ENCODE measurements at regions not wholly inside any gene's neighbourhood (a gene's known extent, or its start where the extent isn't known, plus 50 kb on each side); places are given as distances from the start of the nearest gene placed in this dataset.

DNA sequence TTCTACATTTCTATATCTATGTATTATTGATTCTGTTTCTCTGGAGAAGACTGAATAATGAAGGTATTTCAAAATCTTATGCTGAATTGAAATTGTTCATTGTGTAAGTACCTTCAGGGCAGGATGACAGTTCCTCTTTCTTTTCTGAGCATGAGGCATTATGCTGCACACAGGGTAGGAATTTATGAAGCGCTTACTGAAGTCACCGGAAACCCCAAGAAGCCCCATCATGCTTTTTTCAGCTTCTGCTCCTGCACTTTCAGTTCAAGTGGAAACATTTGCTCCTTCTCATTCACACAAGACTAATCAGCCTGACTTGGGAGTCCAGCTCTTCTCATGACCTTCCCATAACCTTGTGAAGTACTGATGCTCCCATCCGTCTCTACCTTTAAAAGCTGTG, 314.7 kb upstream of the SORL1-AS1 start:
- TF ChIP-seq, protein P1, sequence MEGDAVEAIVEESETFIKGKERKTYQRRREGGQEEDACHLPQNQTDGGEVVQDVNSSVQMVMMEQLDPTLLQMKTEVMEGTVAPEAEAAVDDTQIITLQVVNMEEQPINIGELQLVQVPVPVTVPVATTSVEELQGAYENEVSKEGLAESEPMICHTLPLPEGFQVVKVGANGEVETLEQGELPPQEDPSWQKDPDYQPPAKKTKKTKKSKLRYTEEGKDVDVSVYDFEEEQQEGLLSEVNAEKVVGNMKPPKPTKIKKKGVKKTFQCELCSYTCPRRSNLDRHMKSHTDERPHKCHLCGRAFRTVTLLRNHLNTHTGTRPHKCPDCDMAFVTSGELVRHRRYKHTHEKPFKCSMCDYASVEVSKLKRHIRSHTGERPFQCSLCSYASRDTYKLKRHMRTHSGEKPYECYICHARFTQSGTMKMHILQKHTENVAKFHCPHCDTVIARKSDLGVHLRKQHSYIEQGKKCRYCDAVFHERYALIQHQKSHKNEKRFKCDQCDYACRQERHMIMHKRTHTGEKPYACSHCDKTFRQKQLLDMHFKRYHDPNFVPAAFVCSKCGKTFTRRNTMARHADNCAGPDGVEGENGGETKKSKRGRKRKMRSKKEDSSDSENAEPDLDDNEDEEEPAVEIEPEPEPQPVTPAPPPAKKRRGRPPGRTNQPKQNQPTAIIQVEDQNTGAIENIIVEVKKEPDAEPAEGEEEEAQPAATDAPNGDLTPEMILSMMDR (IDR thresholded peaks at IDR 0.05) = no peak
- no peak for TF ChIP-seq POLR2A (IDR thresholded peaks at IDR 0.05)

All from lower leg skin (tissue), 3 donors.